ENCODE measurements at regions not wholly inside any gene's neighbourhood (a gene's known extent, or its start where the extent isn't known, plus 50 kb on each side); places are given as distances from the start of the nearest gene placed in this dataset.

- H3K4me1 ChIP-seq (ENCODE audit: low read length), result no peaks in the 10 kb centered on the region
- TF ChIP-seq EZH2 (optimal IDR thresholded peaks at IDR 0.05; ENCODE audit: low read depth, low read length) (no peak), EZH2phosphoT487 (IDR thresholded peaks at IDR 0.05; ENCODE audit: low read length) (no peak)
- TF ChIP-seq, protein P1, sequence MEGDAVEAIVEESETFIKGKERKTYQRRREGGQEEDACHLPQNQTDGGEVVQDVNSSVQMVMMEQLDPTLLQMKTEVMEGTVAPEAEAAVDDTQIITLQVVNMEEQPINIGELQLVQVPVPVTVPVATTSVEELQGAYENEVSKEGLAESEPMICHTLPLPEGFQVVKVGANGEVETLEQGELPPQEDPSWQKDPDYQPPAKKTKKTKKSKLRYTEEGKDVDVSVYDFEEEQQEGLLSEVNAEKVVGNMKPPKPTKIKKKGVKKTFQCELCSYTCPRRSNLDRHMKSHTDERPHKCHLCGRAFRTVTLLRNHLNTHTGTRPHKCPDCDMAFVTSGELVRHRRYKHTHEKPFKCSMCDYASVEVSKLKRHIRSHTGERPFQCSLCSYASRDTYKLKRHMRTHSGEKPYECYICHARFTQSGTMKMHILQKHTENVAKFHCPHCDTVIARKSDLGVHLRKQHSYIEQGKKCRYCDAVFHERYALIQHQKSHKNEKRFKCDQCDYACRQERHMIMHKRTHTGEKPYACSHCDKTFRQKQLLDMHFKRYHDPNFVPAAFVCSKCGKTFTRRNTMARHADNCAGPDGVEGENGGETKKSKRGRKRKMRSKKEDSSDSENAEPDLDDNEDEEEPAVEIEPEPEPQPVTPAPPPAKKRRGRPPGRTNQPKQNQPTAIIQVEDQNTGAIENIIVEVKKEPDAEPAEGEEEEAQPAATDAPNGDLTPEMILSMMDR (IDR thresholded peaks at IDR 0.05; ENCODE audit: low read length), result no peak
- H3K9me3 ChIP-seq (replicated peaks; ENCODE audit: insufficient read depth, low read length), result no peaks in the 10 kb centered on the region
- no peaks in the 10 kb centered on the region for H4K20me1 ChIP-seq (ENCODE audit: insufficient read depth, low read length)
- H3K4me3 ChIP-seq (ENCODE audit: low read length), result no peak overlapping the region
- H3K27me3 ChIP-seq (replicated peaks; ENCODE audit: insufficient read depth, low read length), result no peaks in the 10 kb centered on the region
- no peak overlapping the region for H3K27ac ChIP-seq (ENCODE audit: low read length)
- no peaks in the 10 kb centered on the region for H3K36me3 ChIP-seq (replicated peaks; ENCODE audit: insufficient read depth, low read length)
- no peaks in the 10 kb centered on the region for H3F3A ChIP-seq (ENCODE audit: insufficient read depth, low read length)
- H3K4me2 ChIP-seq (ENCODE audit: low read depth, low read length), result no peak overlapping the region
- DNase-seq, result no peak
- no peak overlapping the region for H3K9ac ChIP-seq (ENCODE audit: low read length)
- no peak overlapping the region for H2AFZ ChIP-seq (ENCODE audit: low read length)
- no peaks in the 10 kb centered on the region for H3K79me2 ChIP-seq (ENCODE audit: low read length)
- no peaks in the 10 kb centered on the region for H3K9me2 ChIP-seq (replicated peaks; ENCODE audit: insufficient read depth, low read length)
Observed at GRCh38 chr1:72631449-72631848, 349.1 kb upstream of the NEGR1 start.

GRCh38 chr1:72623299-72623708, 341.0 kb upstream of the NEGR1 start:
- Histone ChIP-seq H3K4me3 (ENCODE audit: low read length) (peak overlapping the region; percentile 44), H3K9me2 (replicated peaks; ENCODE audit: insufficient read depth, low read length) (no peaks in the 10 kb centered on the region), H3K9ac (ENCODE audit: low read length) (no peak overlapping the region), H3K36me3 (replicated peaks; ENCODE audit: insufficient read depth, low read length) (no peaks in the 10 kb centered on the region), H3K4me1 (ENCODE audit: low read length) (no peaks in the 10 kb centered on the region), H3K27ac (ENCODE audit: low read length) (no peak overlapping the region), H2AFZ (ENCODE audit: low read length) (peak overlapping the region; percentile 43), H3F3A (ENCODE audit: insufficient read depth, low read length) (no peaks in the 10 kb centered on the region), H4K20me1 (ENCODE audit: insufficient read depth, low read length) (no peaks in the 10 kb centered on the region), H3K9me3 (replicated peaks; ENCODE audit: insufficient read depth, low read length) (no peaks in the 10 kb centered on the region), H3K27me3 (replicated peaks; ENCODE audit: insufficient read depth, low read length) (no peaks in the 10 kb centered on the region), H3K4me2 (ENCODE audit: low read depth, low read length) (peak overlapping the region; percentile 31; the same call in 1 of the 2 replicates), H3K79me2 (ENCODE audit: low read length) (no peaks in the 10 kb centered on the region)
- TF ChIP-seq EZH2phosphoT487 (IDR thresholded peaks at IDR 0.05; ENCODE audit: low read length), result no peak
- TF ChIP-seq, protein P1 (IDR thresholded peaks at IDR 0.05; ENCODE audit: low read length), result peak; percentile 73
- DNase-seq, result peak; percentile 64

GRCh38 chr1:72620453-72620852, 338.1 kb upstream of the NEGR1 start:
- H2AFZ ChIP-seq (ENCODE audit: low read length), result no peak overlapping the region
- no peak overlapping the region for H3K27ac ChIP-seq (ENCODE audit: low read length)
- H3K9me2 ChIP-seq (replicated peaks; ENCODE audit: insufficient read depth, low read length), result no peaks in the 10 kb centered on the region
- no peak overlapping the region for H3K4me2 ChIP-seq (ENCODE audit: low read depth, low read length)
- H4K20me1 ChIP-seq (ENCODE audit: insufficient read depth, low read length), result no peaks in the 10 kb centered on the region
- H3K4me3 ChIP-seq (ENCODE audit: low read length), result no peak overlapping the region
- H3K27me3 ChIP-seq (replicated peaks; ENCODE audit: insufficient read depth, low read length), result no peaks in the 10 kb centered on the region
- no peaks in the 10 kb centered on the region for H3F3A ChIP-seq (ENCODE audit: insufficient read depth, low read length)
- DNase-seq, result no peak
- H3K4me1 ChIP-seq (ENCODE audit: low read length), result no peaks in the 10 kb centered on the region
- H3K79me2 ChIP-seq (ENCODE audit: low read length), result no peaks in the 10 kb centered on the region
- no peaks in the 10 kb centered on the region for H3K36me3 ChIP-seq (replicated peaks; ENCODE audit: insufficient read depth, low read length)
- TF ChIP-seq, protein P1 (IDR thresholded peaks at IDR 0.05; ENCODE audit: low read length), result no peak
- TF ChIP-seq EZH2 (optimal IDR thresholded peaks at IDR 0.05; ENCODE audit: low read depth, low read length) (no peak), EZH2phosphoT487 (IDR thresholded peaks at IDR 0.05; ENCODE audit: low read length) (no peak)
- H3K9me3 ChIP-seq (replicated peaks; ENCODE audit: insufficient read depth, low read length), result no peaks in the 10 kb centered on the region
- no peak overlapping the region for H3K9ac ChIP-seq (ENCODE audit: low read length)
